ENCODE measurements at regions not wholly inside any gene's neighbourhood (a gene's known extent, or its start where the extent isn't known, plus 50 kb on each side); places are given as distances from the start of the nearest gene placed in this dataset.

GRCh38 chr6:101195588-101195987 is 197.9 kb upstream of the GRIK2 start:
- TF ChIP-seq ZNF671 (CRISPR knock-in tag; IDR thresholded peaks at IDR 0.05), result no peak
- no peaks in the 10 kb centered on the region; the same call in 1 of the 2 replicates for H3K9me3 Mint-ChIP-seq
- H3K4me1 Mint-ChIP-seq, result no peaks in the 10 kb centered on the region
- ATAC-seq (no peak), DNase-seq (ENCODE audit: low spot score) (no peak)
- H3K4me3 Mint-ChIP-seq, result no peak overlapping the region
- ChIA-PET POLR2A (no interaction called here), CTCF (no interaction called here)
- H3K36me3 Mint-ChIP-seq, result no peaks in the 10 kb centered on the region
- H3K27me3 Mint-ChIP-seq (ENCODE audit: low read depth), result no peaks in the 10 kb centered on the region
- no peak overlapping the region for H3K27ac Mint-ChIP-seq

DNA sequence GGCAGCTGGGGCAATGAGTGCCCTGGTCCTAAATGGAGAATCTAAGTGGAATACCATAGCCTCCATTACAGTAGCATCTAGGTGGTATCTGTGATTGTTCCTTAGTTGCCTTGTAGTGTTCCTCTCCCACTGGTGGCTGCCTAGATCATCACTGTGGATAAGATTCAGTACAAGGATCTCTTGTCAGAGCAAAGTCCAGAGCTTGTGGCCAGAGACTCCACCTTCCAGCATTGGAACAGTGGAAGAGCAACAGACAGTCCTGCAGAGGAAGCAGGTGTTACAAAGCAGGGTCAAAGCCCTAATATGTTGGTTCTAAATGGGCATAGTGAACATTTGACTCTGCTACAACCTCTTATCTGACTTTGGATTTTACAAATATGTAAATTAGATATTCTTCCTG is 194.1 kb upstream of the GRIK2 start:
- no peak for ATAC-seq
- no peak for DNase-seq (ENCODE audit: low spot score)
- no peaks in the 10 kb centered on the region for H3K27me3 Mint-ChIP-seq (ENCODE audit: low read depth)
- H3K36me3 Mint-ChIP-seq, result no peaks in the 10 kb centered on the region
- H3K4me3 Mint-ChIP-seq, result no peak overlapping the region
- TF ChIP-seq TP53 (CRISPR knock-in tag; IDR thresholded peaks at IDR 0.05), result no peak
- TF ChIP-seq ETV6 (CRISPR knock-in tag; IDR thresholded peaks at IDR 0.05), result no peak
- no peak for TF ChIP-seq JAZF1 (CRISPR knock-in tag; IDR thresholded peaks at IDR 0.05)
- TF ChIP-seq, protein P1, sequence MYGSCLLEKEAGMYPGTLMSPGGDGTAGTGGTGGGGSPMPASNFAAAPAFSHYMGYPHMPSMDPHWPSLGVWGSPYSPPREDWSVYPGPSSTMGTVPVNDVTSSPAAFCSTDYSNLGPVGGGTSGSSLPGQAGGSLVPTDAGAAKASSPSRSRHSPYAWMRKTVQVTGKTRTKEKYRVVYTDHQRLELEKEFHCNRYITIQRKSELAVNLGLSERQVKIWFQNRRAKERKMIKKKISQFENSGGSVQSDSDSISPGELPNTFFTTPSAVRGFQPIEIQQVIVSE (CRISPR knock-in tag; IDR thresholded peaks at IDR 0.05; ENCODE audit: borderline replicate concordance), result no peak
- TF ChIP-seq SP1 (CRISPR knock-in tag; conservative IDR thresholded peaks at IDR 0.05), result no peak
- TF ChIP-seq, protein P2, sequence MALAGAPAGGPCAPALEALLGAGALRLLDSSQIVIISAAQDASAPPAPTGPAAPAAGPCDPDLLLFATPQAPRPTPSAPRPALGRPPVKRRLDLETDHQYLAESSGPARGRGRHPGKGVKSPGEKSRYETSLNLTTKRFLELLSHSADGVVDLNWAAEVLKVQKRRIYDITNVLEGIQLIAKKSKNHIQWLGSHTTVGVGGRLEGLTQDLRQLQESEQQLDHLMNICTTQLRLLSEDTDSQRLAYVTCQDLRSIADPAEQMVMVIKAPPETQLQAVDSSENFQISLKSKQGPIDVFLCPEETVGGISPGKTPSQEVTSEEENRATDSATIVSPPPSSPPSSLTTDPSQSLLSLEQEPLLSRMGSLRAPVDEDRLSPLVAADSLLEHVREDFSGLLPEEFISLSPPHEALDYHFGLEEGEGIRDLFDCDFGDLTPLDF (CRISPR knock-in tag; IDR thresholded peaks at IDR 0.05), result no peak
- no peak for TF ChIP-seq ZNF425 (CRISPR knock-in tag; conservative IDR thresholded peaks at IDR 0.05)
- no peak for TF ChIP-seq ATF6 (CRISPR knock-in tag; IDR thresholded peaks at IDR 0.05)
- no peak for TF ChIP-seq SMAD4 (CRISPR knock-in tag; IDR thresholded peaks at IDR 0.05)
- TF ChIP-seq ZNF263 (CRISPR knock-in tag; IDR thresholded peaks at IDR 0.05; ENCODE audit: low read depth), result no peak
- TF ChIP-seq GRHL2 (CRISPR knock-in tag; IDR thresholded peaks at IDR 0.05; ENCODE audit: insufficient replicate concordance, severe bottlenecking), result no peak
- no peak for TF ChIP-seq USF1 (CRISPR knock-in tag; IDR thresholded peaks at IDR 0.05)
- no peak for TF ChIP-seq PRRX2 (CRISPR knock-in tag; IDR thresholded peaks at IDR 0.05)
- TF ChIP-seq, protein P3, sequence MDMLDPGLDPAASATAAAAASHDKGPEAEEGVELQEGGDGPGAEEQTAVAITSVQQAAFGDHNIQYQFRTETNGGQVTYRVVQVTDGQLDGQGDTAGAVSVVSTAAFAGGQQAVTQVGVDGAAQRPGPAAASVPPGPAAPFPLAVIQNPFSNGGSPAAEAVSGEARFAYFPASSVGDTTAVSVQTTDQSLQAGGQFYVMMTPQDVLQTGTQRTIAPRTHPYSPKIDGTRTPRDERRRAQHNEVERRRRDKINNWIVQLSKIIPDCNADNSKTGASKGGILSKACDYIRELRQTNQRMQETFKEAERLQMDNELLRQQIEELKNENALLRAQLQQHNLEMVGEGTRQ (CRISPR knock-in tag; IDR thresholded peaks at IDR 0.05), result no peak
- TF ChIP-seq, protein P4, sequence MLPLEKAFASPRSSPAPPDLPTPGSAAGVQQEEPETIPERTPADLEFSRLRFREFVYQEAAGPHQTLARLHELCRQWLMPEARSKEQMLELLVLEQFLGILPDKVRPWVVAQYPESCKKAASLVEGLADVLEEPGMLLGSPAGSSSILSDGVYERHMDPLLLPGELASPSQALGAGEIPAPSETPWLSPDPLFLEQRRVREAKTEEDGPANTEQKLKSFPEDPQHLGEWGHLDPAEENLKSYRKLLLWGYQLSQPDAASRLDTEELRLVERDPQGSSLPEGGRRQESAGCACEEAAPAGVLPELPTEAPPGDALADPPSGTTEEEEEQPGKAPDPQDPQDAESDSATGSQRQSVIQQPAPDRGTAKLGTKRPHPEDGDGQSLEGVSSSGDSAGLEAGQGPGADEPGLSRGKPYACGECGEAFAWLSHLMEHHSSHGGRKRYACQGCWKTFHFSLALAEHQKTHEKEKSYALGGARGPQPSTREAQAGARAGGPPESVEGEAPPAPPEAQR (CRISPR knock-in tag; IDR thresholded peaks at IDR 0.05), result no peak
- TF ChIP-seq IRF1 (CRISPR knock-in tag; IDR thresholded peaks at IDR 0.05), result no peak
- TF ChIP-seq RELA (CRISPR knock-in tag; IDR thresholded peaks at IDR 0.05; ENCODE audit: borderline replicate concordance), result no peak
- TF ChIP-seq, protein P5, sequence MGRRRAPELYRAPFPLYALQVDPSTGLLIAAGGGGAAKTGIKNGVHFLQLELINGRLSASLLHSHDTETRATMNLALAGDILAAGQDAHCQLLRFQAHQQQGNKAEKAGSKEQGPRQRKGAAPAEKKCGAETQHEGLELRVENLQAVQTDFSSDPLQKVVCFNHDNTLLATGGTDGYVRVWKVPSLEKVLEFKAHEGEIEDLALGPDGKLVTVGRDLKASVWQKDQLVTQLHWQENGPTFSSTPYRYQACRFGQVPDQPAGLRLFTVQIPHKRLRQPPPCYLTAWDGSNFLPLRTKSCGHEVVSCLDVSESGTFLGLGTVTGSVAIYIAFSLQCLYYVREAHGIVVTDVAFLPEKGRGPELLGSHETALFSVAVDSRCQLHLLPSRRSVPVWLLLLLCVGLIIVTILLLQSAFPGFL (CRISPR knock-in tag; IDR thresholded peaks at IDR 0.05; ENCODE audit: borderline replicate concordance), result no peak
- ChIA-PET POLR2A (no interaction called here), CTCF (no interaction called here)
- H3K27ac Mint-ChIP-seq, result no peak overlapping the region
- no peaks in the 10 kb centered on the region for H3K9me3 Mint-ChIP-seq
- no peaks in the 10 kb centered on the region for H3K4me1 Mint-ChIP-seq

Measured in WTC11 (cell line).